ENCODE measurements at regions not wholly inside any gene's neighbourhood (a gene's known extent, or its start where the extent isn't known, plus 50 kb on each side); places are given as distances from the start of the nearest gene placed in this dataset.
"Not testable (repeated sequence)": the region's sequence is repeated elsewhere in the genome, so short reads cannot be mapped to it uniquely, and the experiment has no call there.

DNA sequence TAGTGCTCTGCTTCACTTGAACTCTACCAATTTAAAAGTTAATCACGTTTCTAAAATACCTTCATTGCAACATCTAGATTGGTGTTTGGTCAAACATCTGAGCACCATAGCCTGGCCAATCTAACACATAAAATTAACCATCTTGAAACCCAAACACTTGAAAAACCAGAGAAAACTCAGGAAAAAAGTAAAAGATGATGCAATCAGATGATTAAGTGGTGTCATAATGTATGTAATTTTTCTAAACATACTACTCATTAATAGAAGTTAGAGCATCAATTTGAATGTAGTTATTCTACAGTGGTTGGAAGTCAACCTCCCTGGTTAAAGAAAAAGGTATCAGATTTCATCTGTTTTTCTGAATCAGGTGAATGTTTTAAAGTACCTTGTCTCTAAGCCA, 228.6 kb upstream of the ID4 start:
- H2AFZ ChIP-seq (ENCODE audit: low read length), result no peak overlapping the region
- no peak for DNase-seq

DNA sequence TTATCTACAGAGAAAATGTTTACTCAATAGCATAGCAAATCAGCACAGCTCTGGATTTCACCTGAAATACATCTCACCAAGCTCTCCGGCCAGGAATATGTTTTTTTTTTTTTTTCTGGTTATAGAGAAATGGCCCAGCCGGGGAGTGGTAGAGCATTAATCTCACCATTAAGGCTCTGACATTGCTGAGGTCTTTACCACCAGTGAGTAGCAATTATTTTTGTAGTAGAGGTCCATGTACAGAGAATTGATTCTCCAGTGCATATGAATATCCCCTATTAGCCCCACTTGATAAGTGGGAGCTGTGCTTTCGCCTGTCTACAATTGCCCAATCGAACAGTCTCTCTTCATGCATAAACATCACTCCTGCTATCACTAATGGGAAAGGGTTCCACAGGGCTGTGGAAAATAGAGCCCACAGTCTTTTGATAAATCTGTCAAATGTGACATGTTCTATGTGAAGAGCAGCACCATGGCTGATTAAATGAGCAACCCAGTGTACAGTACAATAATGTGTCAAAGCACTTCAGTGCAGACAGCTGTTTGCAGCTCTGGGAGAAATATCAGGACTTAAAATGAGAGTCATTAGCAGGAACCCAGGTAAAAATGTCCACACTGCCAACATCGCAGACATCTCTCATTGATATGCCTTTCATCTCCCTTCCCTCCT, 227.1 kb upstream of the ID4 start:
- no peak for DNase-seq
- Histone ChIP-seq H3K4me1 (ENCODE audit: low read length) (no peaks in the 10 kb centered on the region), H3K4me2 (ENCODE audit: low read depth, low read length, poor library complexity, severe bottlenecking) (no peak overlapping the region), H4K20me1 (ENCODE audit: insufficient read depth, low read depth, low read length) (no peaks in the 10 kb centered on the region), H3K79me2 (ENCODE audit: low read length) (no peaks in the 10 kb centered on the region), H3K27me3 (ENCODE audit: low read length) (no peaks in the 10 kb centered on the region), H3K27ac (ENCODE audit: low read length) (no peak overlapping the region), H3K4me3 (ENCODE audit: low read length) (no peak overlapping the region), H3K9ac (ENCODE audit: low read length) (no peak overlapping the region), H3K9me3 (ENCODE audit: low read length) (peaks cover 6% of the 10 kb centered on the region; the same call in 1 of the 2 replicates), H3K36me3 (ENCODE audit: insufficient read depth, low read length) (no peaks in the 10 kb centered on the region), H2AFZ (ENCODE audit: low read length) (no peak overlapping the region), H3K9me2 (replicated peaks; ENCODE audit: insufficient read depth, low read length) (0 out of 2 replicates have a peak, but pooled peaks cover 2% of the 10 kb centered on the region)

More for the DNA sequence above, 228.6 kb upstream of the ID4 start:
- Histone ChIP-seq H3K4me1 (ENCODE audit: low read length) (no peaks in the 10 kb centered on the region), H3K9me2 (replicated peaks; ENCODE audit: insufficient read depth, low read length) (0 out of 2 replicates have a peak, but pooled peaks cover 4% of the 10 kb centered on the region), H3K27me3 (ENCODE audit: low read length) (no peaks in the 10 kb centered on the region), H3K9me3 (ENCODE audit: low read length) (no peaks in the 10 kb centered on the region), H3K27ac (ENCODE audit: low read length) (no peak overlapping the region), H4K20me1 (ENCODE audit: insufficient read depth, low read depth, low read length) (no peaks in the 10 kb centered on the region), H3K9ac (ENCODE audit: low read length) (no peak overlapping the region), H3K36me3 (ENCODE audit: insufficient read depth, low read length) (no peaks in the 10 kb centered on the region), H3K4me2 (ENCODE audit: low read depth, low read length, poor library complexity, severe bottlenecking) (no peak overlapping the region), H3K4me3 (ENCODE audit: low read length) (no peak overlapping the region), H3K79me2 (ENCODE audit: low read length) (no peaks in the 10 kb centered on the region)

DNA sequence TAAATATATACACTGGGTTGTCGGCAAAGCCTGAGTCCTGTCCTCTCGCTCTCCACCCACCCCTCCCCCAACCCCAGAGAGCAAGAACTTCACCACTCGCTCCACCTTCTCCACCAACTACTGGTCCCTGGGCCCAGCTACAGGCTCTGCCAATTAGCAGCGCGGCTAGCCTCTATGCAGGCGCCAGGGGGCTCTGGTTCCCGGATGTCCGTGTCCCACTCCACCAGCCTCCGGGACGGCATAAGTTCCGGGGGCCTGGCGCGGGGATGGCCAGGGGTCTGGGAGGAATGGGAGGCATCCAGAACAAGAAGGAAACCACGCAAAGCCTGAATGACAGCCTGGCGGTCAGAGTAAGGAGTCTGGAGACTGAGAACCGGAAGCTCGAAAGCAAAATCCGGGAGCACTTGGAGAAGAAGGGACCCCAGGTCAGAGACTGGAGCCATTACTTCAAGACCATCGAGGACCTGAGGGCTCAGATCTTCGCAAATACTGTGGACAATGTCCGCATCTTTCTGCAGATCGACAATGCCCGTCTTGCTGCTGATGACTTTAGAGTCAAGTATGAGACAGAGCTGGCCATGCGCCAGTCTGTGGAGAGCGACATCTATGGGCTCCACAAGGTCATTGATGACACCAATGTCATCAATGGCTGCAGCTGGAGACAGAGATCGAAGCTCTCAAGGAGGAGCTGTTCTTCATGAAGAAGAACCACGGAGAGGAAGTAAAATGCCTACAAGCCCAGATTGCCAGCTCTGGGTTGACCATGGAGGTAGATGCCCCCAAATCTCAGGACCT, 224.3 kb upstream of the ID4 start:
- H2AFZ ChIP-seq (ENCODE audit: low read length); DNase-seq; H3K27me3 ChIP-seq (ENCODE audit: low read length); H3K79me2 ChIP-seq (ENCODE audit: low read length); H3K4me1 ChIP-seq (ENCODE audit: low read length); H3K27ac ChIP-seq (ENCODE audit: low read length); H3K36me3 ChIP-seq (ENCODE audit: insufficient read depth, low read length); H3K4me2 ChIP-seq (ENCODE audit: low read depth, low read length, poor library complexity, severe bottlenecking); H3K4me3 ChIP-seq (ENCODE audit: low read length); H3K9me2 ChIP-seq (replicated peaks; ENCODE audit: insufficient read depth, low read length); H4K20me1 ChIP-seq (ENCODE audit: insufficient read depth, low read depth, low read length); H3K9ac ChIP-seq (ENCODE audit: low read length): not testable (repeated sequence)
- H3K9me3 ChIP-seq (ENCODE audit: low read length), result peaks cover 14% of the 10 kb centered on the region

DNA sequence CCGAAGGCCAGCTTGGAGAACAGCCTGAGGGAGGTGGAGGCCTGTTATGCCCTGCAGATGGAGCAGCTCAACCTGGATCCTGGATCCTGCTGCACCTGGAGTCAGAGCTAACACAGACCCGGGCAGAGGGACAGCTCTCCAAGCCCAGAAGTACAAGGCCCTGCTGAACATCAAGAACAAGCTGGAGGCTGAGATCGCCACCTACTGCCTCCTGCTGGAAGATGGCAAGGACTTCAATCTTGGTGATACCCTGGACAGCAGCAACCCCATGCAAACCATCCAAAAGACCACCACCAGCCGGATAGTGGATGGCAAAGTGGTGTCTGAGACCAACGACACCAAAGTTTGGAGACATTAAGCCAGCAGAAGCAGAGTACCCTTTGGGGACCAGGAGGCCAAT, 223.5 kb upstream of the ID4 start:
- Histone ChIP-seq H3K79me2 (ENCODE audit: low read length) (no peaks in the 10 kb centered on the region), H3K9me2 (replicated peaks; ENCODE audit: insufficient read depth, low read length) (no peaks in the 10 kb centered on the region), H3K4me1 (ENCODE audit: low read length) (no peaks in the 10 kb centered on the region), H3K36me3 (ENCODE audit: insufficient read depth, low read length) (no peaks in the 10 kb centered on the region), H4K20me1 (ENCODE audit: insufficient read depth, low read depth, low read length) (no peaks in the 10 kb centered on the region), H3K27me3 (ENCODE audit: low read length) (no peaks in the 10 kb centered on the region), H2AFZ (ENCODE audit: low read length) (no peak overlapping the region), H3K4me2 (ENCODE audit: low read depth, low read length, poor library complexity, severe bottlenecking) (no peak overlapping the region), H3K9ac (ENCODE audit: low read length) (no peak overlapping the region), H3K27ac (ENCODE audit: low read length) (no peak overlapping the region), H3K9me3 (ENCODE audit: low read length) (peaks cover 14% of the 10 kb centered on the region), H3K4me3 (ENCODE audit: low read length) (no peak overlapping the region)
- no peak for DNase-seq

DNA sequence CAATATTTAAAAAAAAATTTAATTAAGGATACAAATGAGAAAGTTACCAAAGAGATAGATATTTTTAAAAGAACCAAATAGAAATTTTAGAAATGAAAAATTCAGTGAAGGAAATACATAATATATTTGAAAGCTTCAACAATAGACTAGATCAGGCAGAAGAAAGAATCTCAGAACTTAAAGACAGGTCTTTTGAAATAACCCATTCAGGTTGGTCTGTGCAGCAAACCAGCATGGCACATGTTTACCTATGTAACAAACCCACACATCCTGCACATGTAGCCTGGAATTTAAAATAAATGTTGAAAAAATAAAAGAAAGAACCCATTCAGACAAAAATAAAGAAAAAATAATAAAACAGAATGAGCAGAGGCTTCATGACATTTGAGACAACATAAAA, 221.1 kb upstream of the ID4 start:
- no peak overlapping the region for H3K4me3 ChIP-seq (ENCODE audit: low read length)
- H3K36me3 ChIP-seq (ENCODE audit: insufficient read depth, low read length), result no peaks in the 10 kb centered on the region
- H3K9ac ChIP-seq (ENCODE audit: low read length), result no peak overlapping the region
- H3K9me2 ChIP-seq (replicated peaks; ENCODE audit: insufficient read depth, low read length), result no peaks in the 10 kb centered on the region
- H3K27ac ChIP-seq (ENCODE audit: low read length), result no peak overlapping the region
- H2AFZ ChIP-seq (ENCODE audit: low read length), result no peak overlapping the region
- no peak overlapping the region for H3K4me2 ChIP-seq (ENCODE audit: low read depth, low read length, poor library complexity, severe bottlenecking)
- no peaks in the 10 kb centered on the region for H3K4me1 ChIP-seq (ENCODE audit: low read length)
- no peak for DNase-seq
- no peaks in the 10 kb centered on the region for H3K27me3 ChIP-seq (ENCODE audit: low read length)
- no peaks in the 10 kb centered on the region for H4K20me1 ChIP-seq (ENCODE audit: insufficient read depth, low read depth, low read length)
- H3K9me3 ChIP-seq (ENCODE audit: low read length), result peaks cover 14% of the 10 kb centered on the region
- H3K79me2 ChIP-seq (ENCODE audit: low read length), result no peaks in the 10 kb centered on the region

DNA sequence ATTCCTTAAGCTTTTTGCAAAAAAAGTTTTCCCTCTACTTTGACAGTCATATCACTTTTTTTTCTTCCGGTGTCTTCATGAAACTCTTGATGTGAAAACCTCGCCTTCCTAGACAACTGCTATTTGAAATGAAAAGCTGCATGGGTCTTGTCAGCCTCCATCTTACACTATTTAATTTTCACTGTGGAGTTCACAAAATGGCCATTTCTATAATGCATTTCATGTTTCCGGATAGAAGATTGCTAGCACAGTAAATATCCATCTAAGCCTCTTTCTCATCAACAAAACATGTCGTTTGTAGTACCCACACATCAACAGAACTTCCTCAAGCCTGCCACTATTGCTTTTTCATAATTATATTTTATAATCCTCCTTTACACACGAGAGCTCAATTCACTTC, 204.9 kb upstream of the ID4 start:
- Histone ChIP-seq H3K9ac (ENCODE audit: low read length) (no peak overlapping the region), H2AFZ (ENCODE audit: low read length) (no peak overlapping the region)

DNA sequence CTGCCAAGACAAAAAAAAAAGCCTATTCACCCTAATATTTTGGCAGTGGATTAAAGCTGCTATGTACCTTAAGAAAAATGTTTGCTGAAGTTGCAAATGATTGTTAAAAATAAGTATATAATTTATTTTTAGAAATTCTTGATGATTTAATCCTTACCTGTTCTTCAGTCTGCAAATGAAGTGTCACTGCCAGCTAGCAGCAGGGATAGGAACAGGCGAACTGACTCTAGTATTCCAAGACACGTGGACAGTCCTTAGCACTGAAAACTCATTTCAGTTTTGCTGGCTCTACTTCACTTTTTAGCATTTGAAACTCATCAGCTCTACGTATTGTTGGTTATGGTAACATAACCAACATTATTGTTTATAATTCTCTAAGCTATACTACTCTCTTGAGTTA, 204.4 kb upstream of the ID4 start:
- H3K9ac ChIP-seq (ENCODE audit: low read length), result no peak overlapping the region
- H3K36me3 ChIP-seq (ENCODE audit: insufficient read depth, low read length), result no peaks in the 10 kb centered on the region
- H3K4me2 ChIP-seq (ENCODE audit: low read depth, low read length, poor library complexity, severe bottlenecking), result no peak overlapping the region
- no peak for DNase-seq
- H3K79me2 ChIP-seq (ENCODE audit: low read length), result no peaks in the 10 kb centered on the region
- no peak overlapping the region for H3K27ac ChIP-seq (ENCODE audit: low read length)
- H3K4me3 ChIP-seq (ENCODE audit: low read length), result no peak overlapping the region
- no peaks in the 10 kb centered on the region for H4K20me1 ChIP-seq (ENCODE audit: insufficient read depth, low read depth, low read length)
- no peak overlapping the region for H2AFZ ChIP-seq (ENCODE audit: low read length)
- no peaks in the 10 kb centered on the region for H3K27me3 ChIP-seq (ENCODE audit: low read length)
- no peaks in the 10 kb centered on the region for H3K9me2 ChIP-seq (replicated peaks; ENCODE audit: insufficient read depth, low read length)
- H3K9me3 ChIP-seq (ENCODE audit: low read length), result 0 out of 2 replicates have a peak, but pooled peaks cover 3% of the 10 kb centered on the region
- H3K4me1 ChIP-seq (ENCODE audit: low read length), result no peaks in the 10 kb centered on the region

More for the DNA sequence above, 204.9 kb upstream of the ID4 start:
- Histone ChIP-seq H3K9me3 (ENCODE audit: low read length) (0 out of 2 replicates have a peak, but pooled peaks cover 3% of the 10 kb centered on the region), H3K36me3 (ENCODE audit: insufficient read depth, low read length) (no peaks in the 10 kb centered on the region), H3K4me1 (ENCODE audit: low read length) (no peaks in the 10 kb centered on the region), H3K9me2 (replicated peaks; ENCODE audit: insufficient read depth, low read length) (no peaks in the 10 kb centered on the region), H3K4me2 (ENCODE audit: low read depth, low read length, poor library complexity, severe bottlenecking) (no peak overlapping the region), H3K4me3 (ENCODE audit: low read length) (no peak overlapping the region), H3K79me2 (ENCODE audit: low read length) (no peaks in the 10 kb centered on the region), H3K27ac (ENCODE audit: low read length) (no peak overlapping the region), H3K27me3 (ENCODE audit: low read length) (no peaks in the 10 kb centered on the region), H4K20me1 (ENCODE audit: insufficient read depth, low read depth, low read length) (no peaks in the 10 kb centered on the region)
- DNase-seq, result no peak

DNA sequence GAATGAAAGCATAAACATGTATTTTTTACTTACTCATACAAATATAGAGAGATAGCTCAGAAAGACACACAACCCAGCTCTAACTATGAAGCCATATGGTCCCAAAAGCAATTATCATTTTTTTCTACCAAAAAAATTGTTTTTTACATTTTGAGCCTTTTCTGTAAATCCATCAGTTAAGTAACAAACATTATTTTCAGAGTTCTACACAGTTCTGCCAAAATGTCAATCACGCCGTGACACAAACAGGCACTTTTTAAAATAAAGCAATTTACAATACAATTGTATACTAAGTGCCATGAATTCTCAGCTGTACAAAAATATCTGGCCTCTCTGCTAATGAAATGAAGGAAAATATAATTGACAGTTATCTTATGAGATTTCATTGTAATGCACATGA, 201.4 kb upstream of the ID4 start:
- DNase-seq, result no peak
- Histone ChIP-seq H3K4me3 (ENCODE audit: low read length) (no peak overlapping the region), H3K9me2 (replicated peaks; ENCODE audit: insufficient read depth, low read length) (no peaks in the 10 kb centered on the region), H3K9me3 (ENCODE audit: low read length) (peaks cover 6% of the 10 kb centered on the region; the same call in 1 of the 2 replicates), H3K36me3 (ENCODE audit: insufficient read depth, low read length) (no peaks in the 10 kb centered on the region), H2AFZ (ENCODE audit: low read length) (no peak overlapping the region), H3K27ac (ENCODE audit: low read length) (no peak overlapping the region), H3K4me1 (ENCODE audit: low read length) (no peaks in the 10 kb centered on the region), H3K4me2 (ENCODE audit: low read depth, low read length, poor library complexity, severe bottlenecking) (no peak overlapping the region), H3K27me3 (ENCODE audit: low read length) (no peaks in the 10 kb centered on the region), H3K9ac (ENCODE audit: low read length) (no peak overlapping the region), H4K20me1 (ENCODE audit: insufficient read depth, low read depth, low read length) (no peaks in the 10 kb centered on the region), H3K79me2 (ENCODE audit: low read length) (no peaks in the 10 kb centered on the region)
